Activated CD4-positive, alpha-beta T cell treated with anti-CD3 and anti-CD28 coated beads, Interleukin-2, amount 50 U/mL, for 48 hours (primary cell): ENCODE measurements at regions not wholly inside any gene's neighbourhood (a gene's known extent, or its start where the extent isn't known, plus 50 kb on each side); places are given as distances from the start of the nearest gene placed in this dataset.
"Not testable (repeated sequence)": the region's sequence is repeated elsewhere in the genome, so short reads cannot be mapped to it uniquely, and the experiment has no call there.

Experiments
- DNase-seq, 2 experiments: peaks; one replicate each; pipeline ENCODE4 v3.0.0-alpha.2; 2020

- no peak for DNase-seq
Observed at GRCh38 chr13:97880311-97880675, 73.2 kb upstream of the IPO5 start.

- DNase-seq, result no peak
Observed at GRCh38 chr13:97881556-97881955, 71.9 kb upstream of the IPO5 start.

- DNase-seq, result no peak
Observed at GRCh38 chr13:97883396-97883795, 70.1 kb upstream of the IPO5 start.

- DNase-seq, result no peak
Observed at GRCh38 chr13:97884707-97885468, 68.6 kb upstream of the IPO5 start.

GRCh38 chr13:97885641-97886040 lies 67.8 kb upstream of the IPO5 start:
- no peak for DNase-seq

- DNase-seq, result no peak
Observed at GRCh38 chr13:97889803-97890202, 63.7 kb upstream of the IPO5 start.

- DNase-seq, result no peak
Observed at GRCh38 chr13:97890573-97890972, 62.9 kb upstream of the IPO5 start.

- not testable (repeated sequence) for DNase-seq
Observed at GRCh38 chr13:97891964-97892363, 61.5 kb upstream of the IPO5 start.

GRCh38 chr13:97892717-97893116 lies 60.8 kb upstream of the IPO5 start:
- no peak for DNase-seq

GRCh38 chr13:97895383-97895782 lies 58.1 kb upstream of the IPO5 start:
- no peak for DNase-seq

GRCh38 chr13:97896446-97896845 lies 57.0 kb upstream of the IPO5 start:
- DNase-seq, result no peak

- no peak for DNase-seq
Observed at GRCh38 chr13:97901716-97902115, 51.8 kb upstream of the IPO5 start.
